ENCODE measurements at regions not wholly inside any gene's neighbourhood (a gene's known extent, or its start where the extent isn't known, plus 50 kb on each side); places are given as distances from the start of the nearest gene placed in this dataset.

GRCh38 chr3:130601442-130601971 lies 84.5 kb downstream of the COL6A6 start:
- TF ChIP-seq CTCF (IDR thresholded peaks at IDR 0.05; ENCODE audit: extremely low read depth, insufficient read depth, missing control alignments) = no peak
- no peak for DNase-seq (ENCODE audit: low spot score)
- in situ Hi-C loops (cut with MboI; ENCODE audit: low pct_unique_long_range_greater_than_20kb, low sequenced_read_pairs, unreplicated experiment) = no loop called here

GRCh38 chr3:130604806-130605205 lies 87.8 kb downstream of the COL6A6 start:
- no peak for DNase-seq (ENCODE audit: low spot score)
- in situ Hi-C loops (cut with MboI; ENCODE audit: low pct_unique_long_range_greater_than_20kb, low sequenced_read_pairs, unreplicated experiment) = no loop called here

GRCh38 chr3:130606336-130606735 lies 89.4 kb downstream of the COL6A6 start:
- TF ChIP-seq CTCF (IDR thresholded peaks at IDR 0.05; ENCODE audit: extremely low read depth, insufficient read depth, missing control alignments) = no peak
- DNase-seq (ENCODE audit: low spot score) = no peak
- in situ Hi-C loops (cut with MboI; ENCODE audit: low pct_unique_long_range_greater_than_20kb, low sequenced_read_pairs, unreplicated experiment) = no loop called here

More at GRCh38 chr3:130604806-130605205, 87.8 kb downstream of the COL6A6 start:
- TF ChIP-seq CTCF (IDR thresholded peaks at IDR 0.05; ENCODE audit: extremely low read depth, insufficient read depth, missing control alignments) = no peak

GRCh38 chr3:130607553-130608154 lies 90.7 kb downstream of the COL6A6 start:
- TF ChIP-seq CTCF (IDR thresholded peaks at IDR 0.05; ENCODE audit: extremely low read depth, insufficient read depth, missing control alignments) = no peak
- in situ Hi-C loops (cut with MboI; ENCODE audit: low pct_unique_long_range_greater_than_20kb, low sequenced_read_pairs, unreplicated experiment) = no loop called here
- no peak for DNase-seq (ENCODE audit: low spot score)

- in situ Hi-C loops (cut with MboI; ENCODE audit: low pct_unique_long_range_greater_than_20kb, low sequenced_read_pairs, unreplicated experiment) = no loop called here
- DNase-seq (ENCODE audit: low spot score) = no peak
- TF ChIP-seq CTCF (IDR thresholded peaks at IDR 0.05; ENCODE audit: extremely low read depth, insufficient read depth, missing control alignments) = no peak
Observed at GRCh38 chr3:130609166-130609979, 92.4 kb downstream of the COL6A6 start.

- TF ChIP-seq CTCF (IDR thresholded peaks at IDR 0.05; ENCODE audit: extremely low read depth, insufficient read depth, missing control alignments) = no peak
- in situ Hi-C loops (cut with MboI; ENCODE audit: low pct_unique_long_range_greater_than_20kb, low sequenced_read_pairs, unreplicated experiment) = no loop called here
- no peak for DNase-seq (ENCODE audit: low spot score)
Observed at GRCh38 chr3:130619196-130619595, 102.2 kb downstream of the COL6A6 start.

Data from GM13977 (cell line).